Esophagus squamous epithelium (tissue), 4 donors: ENCODE measurements at regions not wholly inside any gene's neighbourhood (a gene's known extent, or its start where the extent isn't known, plus 50 kb on each side); places are given as distances from the start of the nearest gene placed in this dataset.
A peak's percentile ranks its signal among the peaks of the same experiment; 100 is the strongest.
"Not testable (repeated sequence)": the region's sequence is repeated elsewhere in the genome, so short reads cannot be mapped to it uniquely, and the experiment has no call there.

Experiments used
- POLR2A ChIP-seq, 4 donors: fragments of 450-650 bp; IDR thresholded peaks; one replicate each; pipeline ENCODE4 v1.6.1; 2017; ENCODE audit warnings: antibody characterized with exemption in 4 of 4, mild to moderate bottlenecking in 4 of 4, moderate library complexity in 3 of 4
- TF ChIP-seq, protein P1 (sequence below), 6 experiments: fragments of 450-650 bp in 4 of 6; fragments of 200-600 bp in 2 of 6; sonication (generic) in 2 of 6; IDR thresholded peaks; one replicate each; pipeline ENCODE4 v1.5.1; 2016 to 2019; ENCODE audit warnings: antibody characterized with exemption in 6 of 6, mild to moderate bottlenecking in 4 of 6, moderate library complexity in 4 of 6

GRCh38 chr9:78704153-78704552 is 407.2 kb downstream of the PSAT1 start:
- TF ChIP-seq, protein P1, sequence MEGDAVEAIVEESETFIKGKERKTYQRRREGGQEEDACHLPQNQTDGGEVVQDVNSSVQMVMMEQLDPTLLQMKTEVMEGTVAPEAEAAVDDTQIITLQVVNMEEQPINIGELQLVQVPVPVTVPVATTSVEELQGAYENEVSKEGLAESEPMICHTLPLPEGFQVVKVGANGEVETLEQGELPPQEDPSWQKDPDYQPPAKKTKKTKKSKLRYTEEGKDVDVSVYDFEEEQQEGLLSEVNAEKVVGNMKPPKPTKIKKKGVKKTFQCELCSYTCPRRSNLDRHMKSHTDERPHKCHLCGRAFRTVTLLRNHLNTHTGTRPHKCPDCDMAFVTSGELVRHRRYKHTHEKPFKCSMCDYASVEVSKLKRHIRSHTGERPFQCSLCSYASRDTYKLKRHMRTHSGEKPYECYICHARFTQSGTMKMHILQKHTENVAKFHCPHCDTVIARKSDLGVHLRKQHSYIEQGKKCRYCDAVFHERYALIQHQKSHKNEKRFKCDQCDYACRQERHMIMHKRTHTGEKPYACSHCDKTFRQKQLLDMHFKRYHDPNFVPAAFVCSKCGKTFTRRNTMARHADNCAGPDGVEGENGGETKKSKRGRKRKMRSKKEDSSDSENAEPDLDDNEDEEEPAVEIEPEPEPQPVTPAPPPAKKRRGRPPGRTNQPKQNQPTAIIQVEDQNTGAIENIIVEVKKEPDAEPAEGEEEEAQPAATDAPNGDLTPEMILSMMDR (IDR thresholded peaks at IDR 0.05): peak in 1 of 6 experiments; percentile 46
- not testable (repeated sequence) for TF ChIP-seq POLR2A (IDR thresholded peaks at IDR 0.05)
